ENCODE measurements at regions not wholly inside any gene's neighbourhood (a gene's known extent, or its start where the extent isn't known, plus 50 kb on each side); places are given as distances from the start of the nearest gene placed in this dataset.

- no peak for DNase-seq (ENCODE audit: low read depth, low spot score)
- POLR2A ChIA-PET: interaction anchor here (0.5 kb wide), 1 partner anchor 308 kb away, joined by 5 read pairs; no protein-coding TSS in a partner anchor
- TF ChIP-seq, protein P1, sequence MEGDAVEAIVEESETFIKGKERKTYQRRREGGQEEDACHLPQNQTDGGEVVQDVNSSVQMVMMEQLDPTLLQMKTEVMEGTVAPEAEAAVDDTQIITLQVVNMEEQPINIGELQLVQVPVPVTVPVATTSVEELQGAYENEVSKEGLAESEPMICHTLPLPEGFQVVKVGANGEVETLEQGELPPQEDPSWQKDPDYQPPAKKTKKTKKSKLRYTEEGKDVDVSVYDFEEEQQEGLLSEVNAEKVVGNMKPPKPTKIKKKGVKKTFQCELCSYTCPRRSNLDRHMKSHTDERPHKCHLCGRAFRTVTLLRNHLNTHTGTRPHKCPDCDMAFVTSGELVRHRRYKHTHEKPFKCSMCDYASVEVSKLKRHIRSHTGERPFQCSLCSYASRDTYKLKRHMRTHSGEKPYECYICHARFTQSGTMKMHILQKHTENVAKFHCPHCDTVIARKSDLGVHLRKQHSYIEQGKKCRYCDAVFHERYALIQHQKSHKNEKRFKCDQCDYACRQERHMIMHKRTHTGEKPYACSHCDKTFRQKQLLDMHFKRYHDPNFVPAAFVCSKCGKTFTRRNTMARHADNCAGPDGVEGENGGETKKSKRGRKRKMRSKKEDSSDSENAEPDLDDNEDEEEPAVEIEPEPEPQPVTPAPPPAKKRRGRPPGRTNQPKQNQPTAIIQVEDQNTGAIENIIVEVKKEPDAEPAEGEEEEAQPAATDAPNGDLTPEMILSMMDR (IDR thresholded peaks at IDR 0.05; ENCODE audit: low read depth, low read length): no peak
- H3K9me3 ChIP-seq (ENCODE audit: control insufficient read depth, insufficient read depth, low read length): no peaks in the 10 kb centered on the region
- no peak overlapping the region for H3K27ac ChIP-seq (ENCODE audit: low read depth, low read length)
- CTCF ChIA-PET: interaction anchor here (0.6 kb wide), 1 partner anchor 125 kb away, joined by 3 read pairs; no protein-coding TSS in a partner anchor
- no peak overlapping the region for H3K4me3 ChIP-seq (ENCODE audit: low read depth, low read length)
- no peaks in the 10 kb centered on the region for H3K27me3 ChIP-seq (ENCODE audit: control insufficient read depth, insufficient read depth, low read length)
Observed at GRCh38 chr12:58732894-58733293, 187.4 kb downstream of the LRIG3 start.

GRCh38 chr12:58741226-58741625 is 179.1 kb downstream of the LRIG3 start:
- H3K27me3 ChIP-seq (ENCODE audit: control insufficient read depth, insufficient read depth, low read length): no peaks in the 10 kb centered on the region
- H3K4me3 ChIP-seq (ENCODE audit: low read depth, low read length): no peak overlapping the region
- ChIA-PET CTCF (no interaction called here), POLR2A (no interaction called here)
- H3K27ac ChIP-seq (ENCODE audit: low read depth, low read length): no peak overlapping the region
- no peak for DNase-seq (ENCODE audit: low read depth, low spot score)
- TF ChIP-seq, protein P1 (IDR thresholded peaks at IDR 0.05; ENCODE audit: low read depth, low read length): no peak
- no peaks in the 10 kb centered on the region for H3K9me3 ChIP-seq (ENCODE audit: control insufficient read depth, insufficient read depth, low read length)

DNA sequence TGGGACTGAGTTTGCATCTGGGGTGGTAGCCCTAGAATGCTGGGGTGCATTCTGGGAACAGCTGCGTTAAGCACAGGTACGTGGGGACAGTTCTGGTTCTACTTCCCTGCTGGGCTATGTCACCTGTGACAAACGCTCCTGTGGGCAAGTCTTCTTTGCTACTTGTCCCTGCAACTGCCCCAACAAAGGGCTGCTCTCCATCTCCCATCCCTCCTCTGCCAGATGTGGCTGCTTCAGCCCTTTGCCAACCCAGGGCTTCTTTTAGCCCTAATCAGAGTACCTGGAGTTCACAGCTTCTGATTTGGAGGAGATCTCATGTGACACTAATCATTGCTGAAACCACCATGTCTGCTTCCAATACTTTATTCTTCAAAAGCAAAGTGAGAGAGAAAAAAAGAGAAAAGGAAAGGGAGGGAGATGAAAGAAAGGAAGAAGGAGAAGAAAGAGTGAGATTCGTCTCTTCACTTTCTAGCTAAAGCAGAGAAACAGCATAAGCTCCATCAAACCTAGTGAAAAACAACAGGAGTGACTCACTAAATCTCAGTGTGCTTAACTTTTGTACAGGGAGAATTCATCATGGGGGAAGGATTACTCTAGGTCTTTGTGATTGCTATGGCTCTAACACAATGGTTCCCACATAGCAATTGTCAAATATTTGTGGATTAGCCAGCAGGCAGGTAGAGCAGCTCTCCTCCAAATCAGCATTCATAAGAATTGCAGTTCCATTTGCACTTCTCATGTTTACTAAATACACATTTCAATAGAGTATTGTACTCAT is 174.8 kb downstream of the LRIG3 start:
- Histone ChIP-seq H3K27me3 (ENCODE audit: control insufficient read depth, insufficient read depth, low read length) (no peaks in the 10 kb centered on the region), H3K27ac (ENCODE audit: low read depth, low read length) (no peak overlapping the region), H3K9me3 (ENCODE audit: control insufficient read depth, insufficient read depth, low read length) (no peaks in the 10 kb centered on the region), H3K4me3 (ENCODE audit: low read depth, low read length) (no peak overlapping the region)
- TF ChIP-seq, protein P1 (IDR thresholded peaks at IDR 0.05; ENCODE audit: low read depth, low read length): no peak
- POLR2A ChIA-PET: no interaction called here
- DNase-seq (ENCODE audit: low read depth, low spot score): no peak
- CTCF ChIA-PET: no interaction called here

- Histone ChIP-seq H3K9me3 (ENCODE audit: control insufficient read depth, insufficient read depth, low read length) (no peaks in the 10 kb centered on the region), H3K4me3 (ENCODE audit: low read depth, low read length) (no peak overlapping the region), H3K27me3 (ENCODE audit: control insufficient read depth, insufficient read depth, low read length) (no peaks in the 10 kb centered on the region), H3K27ac (ENCODE audit: low read depth, low read length) (no peak overlapping the region)
- TF ChIP-seq, protein P1 (IDR thresholded peaks at IDR 0.05; ENCODE audit: low read depth, low read length): no peak
- ChIA-PET CTCF (no interaction called here), POLR2A (no interaction called here)
- no peak for DNase-seq (ENCODE audit: low read depth, low spot score)
Observed at GRCh38 chr12:58747533-58747932, 172.8 kb downstream of the LRIG3 start.

DNA sequence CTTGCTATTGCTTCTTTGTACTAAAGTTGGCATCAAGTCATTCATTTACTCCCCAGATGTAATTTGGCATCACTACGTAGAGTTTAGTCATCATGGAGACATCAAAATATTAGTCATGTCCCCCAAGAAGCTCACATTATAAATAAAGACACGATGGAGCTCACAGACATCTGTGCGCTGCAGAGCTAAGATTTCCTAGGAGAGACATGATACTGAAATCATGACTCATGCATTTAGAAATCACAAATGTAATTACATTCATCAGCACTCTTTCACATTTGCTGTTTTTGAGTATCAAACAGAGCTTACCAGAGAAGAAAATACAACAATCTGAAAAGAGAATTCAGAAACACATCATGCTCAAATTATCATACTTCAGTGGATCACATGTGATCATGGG is 169.8 kb downstream of the LRIG3 start:
- CTCF ChIA-PET: interaction anchor here (0.7 to 0.8 kb wide), 4 partner anchors 8 to 210 kb away, joined by 3 to 4 read pairs (median 4); no protein-coding TSS in a partner anchor
- POLR2A ChIA-PET: interaction anchor here (0.6 to 1.3 kb wide), 4 partner anchors 16 to 285 kb away, joined by 3 read pairs; no protein-coding TSS in a partner anchor
- no peaks in the 10 kb centered on the region for H3K9me3 ChIP-seq (ENCODE audit: control insufficient read depth, insufficient read depth, low read length)
- H3K4me3 ChIP-seq (ENCODE audit: low read depth, low read length): no peak overlapping the region
- peak; percentile 87 for DNase-seq (ENCODE audit: low read depth, low spot score)
- no peak overlapping the region for H3K27ac ChIP-seq (ENCODE audit: low read depth, low read length)
- no peaks in the 10 kb centered on the region for H3K27me3 ChIP-seq (ENCODE audit: control insufficient read depth, insufficient read depth, low read length)
- TF ChIP-seq, protein P1 (IDR thresholded peaks at IDR 0.05; ENCODE audit: low read depth, low read length): no peak
